ENCODE measurements at regions not wholly inside any gene's neighbourhood (a gene's known extent, or its start where the extent isn't known, plus 50 kb on each side); places are given as distances from the start of the nearest gene placed in this dataset.
"Not testable (repeated sequence)": the region's sequence is repeated elsewhere in the genome, so short reads cannot be mapped to it uniquely, and the experiment has no call there.

- DNase-seq (ENCODE audit: low read depth) = no peak
Observed at GRCh38 chr1:47594627-47595026, 156.8 kb downstream of the FOXD2 start.

DNA sequence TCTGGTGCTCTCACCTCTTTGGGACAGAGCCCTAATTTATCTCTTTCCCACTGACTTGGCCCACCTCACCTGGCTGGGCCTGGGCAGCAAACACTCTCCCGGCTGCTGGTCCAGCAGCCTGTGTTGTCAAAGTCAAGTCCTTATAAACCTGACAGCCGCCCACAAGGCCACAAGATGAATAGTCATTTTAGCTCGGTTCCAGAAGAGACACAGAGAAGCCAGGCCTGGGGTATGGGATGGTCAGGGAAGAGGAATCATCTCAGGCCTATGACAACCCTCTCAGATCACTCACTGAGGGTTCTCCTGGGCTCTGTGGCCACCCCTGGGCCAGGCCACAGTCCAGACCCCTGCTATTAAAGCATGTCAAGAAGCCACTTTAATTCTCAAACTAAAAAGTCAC lies 158.5 kb downstream of the FOXD2 start:
- no peak for DNase-seq (ENCODE audit: low read depth)

GRCh38 chr1:47598357-47598756 lies 160.5 kb downstream of the FOXD2 start:
- DNase-seq (ENCODE audit: low read depth) = no peak

- no peak for DNase-seq (ENCODE audit: low read depth)
Observed at GRCh38 chr1:47599777-47600176, 161.9 kb downstream of the FOXD2 start.

GRCh38 chr1:47602491-47602890 lies 164.6 kb downstream of the FOXD2 start:
- not testable (repeated sequence) for DNase-seq (ENCODE audit: low read depth)

GRCh38 chr1:47604869-47605268 lies 167.0 kb downstream of the FOXD2 start:
- DNase-seq (ENCODE audit: low read depth) = not testable (repeated sequence)

GRCh38 chr1:47608296-47608875 lies 170.5 kb downstream of the FOXD2 start:
- DNase-seq (ENCODE audit: low read depth) = no peak

DNA sequence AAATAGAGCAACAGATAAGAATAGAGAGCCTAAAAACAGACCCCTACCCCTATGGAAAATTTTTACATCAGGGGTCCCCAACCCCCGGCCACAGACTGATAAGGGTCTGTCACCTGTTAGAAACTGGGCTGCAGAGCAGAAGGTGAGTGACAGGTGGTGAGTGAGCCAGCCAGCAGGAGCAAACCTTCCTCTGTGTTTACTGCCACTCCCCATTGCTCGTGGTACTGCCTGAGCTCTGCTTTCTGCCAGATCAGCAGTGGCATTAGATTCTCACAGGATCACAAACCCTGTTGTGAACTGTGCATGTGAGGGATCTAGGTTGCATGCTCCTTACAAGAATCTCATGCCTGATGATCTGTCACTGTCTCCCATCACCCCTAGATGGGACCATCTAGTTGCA lies 174.1 kb downstream of the FOXD2 start:
- DNase-seq (ENCODE audit: low read depth) = no peak

GRCh38 chr1:47612819-47613218 lies 175.0 kb downstream of the FOXD2 start:
- DNase-seq (ENCODE audit: low read depth) = no peak

- no peak for DNase-seq (ENCODE audit: low read depth)
Observed at GRCh38 chr1:47616036-47616435, 178.2 kb downstream of the FOXD2 start.

DNA sequence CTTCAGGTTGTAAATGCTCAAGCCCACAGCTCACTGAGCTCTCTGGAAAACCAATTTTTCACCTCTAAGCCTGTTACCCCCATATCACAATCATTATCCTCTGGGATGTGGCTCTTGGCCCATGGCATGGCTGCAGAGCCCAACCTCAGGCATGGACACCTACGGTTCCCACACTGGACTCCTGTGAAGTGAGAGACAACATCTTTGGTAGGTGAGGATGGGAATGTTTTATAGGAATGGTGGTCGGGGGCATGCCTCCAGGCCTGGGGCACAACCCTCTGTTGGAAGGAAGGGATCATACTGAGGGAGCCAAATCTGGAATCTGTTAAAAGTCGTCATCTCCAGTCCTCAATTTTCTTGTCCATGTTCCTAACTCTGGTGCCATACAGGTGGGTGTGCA lies 179.1 kb downstream of the FOXD2 start:
- no peak for DNase-seq (ENCODE audit: low read depth)

- DNase-seq (ENCODE audit: low read depth) = no peak
Observed at GRCh38 chr1:47617381-47618221, 179.8 kb downstream of the FOXD2 start.

- DNase-seq (ENCODE audit: low read depth) = no peak
Observed at GRCh38 chr1:47618222-47618720, 180.4 kb downstream of the FOXD2 start.

DNA sequence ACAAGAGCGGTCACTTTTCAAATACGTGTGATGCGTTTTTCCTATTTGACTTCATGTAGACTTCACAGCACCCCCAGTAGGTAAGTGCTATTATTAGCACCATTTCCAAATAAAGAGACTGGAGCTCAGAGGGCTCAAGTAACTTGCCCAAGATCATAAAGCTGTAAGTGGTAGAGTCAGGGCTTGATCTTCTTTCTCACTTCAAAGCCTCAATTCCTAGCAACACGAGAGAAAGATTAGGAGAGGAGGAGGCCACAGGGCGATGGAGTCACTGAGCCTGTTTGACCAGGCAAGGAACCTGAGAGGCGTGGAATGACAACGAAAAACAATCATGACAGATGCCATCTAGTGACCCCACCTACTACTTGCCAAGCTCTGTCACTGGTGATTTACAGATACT lies 181.0 kb downstream of the FOXD2 start:
- DNase-seq (ENCODE audit: low read depth) = no peak

- DNase-seq (ENCODE audit: low read depth) = no peak
Observed at GRCh38 chr1:47621483-47621882, 183.6 kb downstream of the FOXD2 start.

GRCh38 chr1:47621977-47622376 lies 184.1 kb downstream of the FOXD2 start:
- DNase-seq (ENCODE audit: low read depth) = no peak

DNA sequence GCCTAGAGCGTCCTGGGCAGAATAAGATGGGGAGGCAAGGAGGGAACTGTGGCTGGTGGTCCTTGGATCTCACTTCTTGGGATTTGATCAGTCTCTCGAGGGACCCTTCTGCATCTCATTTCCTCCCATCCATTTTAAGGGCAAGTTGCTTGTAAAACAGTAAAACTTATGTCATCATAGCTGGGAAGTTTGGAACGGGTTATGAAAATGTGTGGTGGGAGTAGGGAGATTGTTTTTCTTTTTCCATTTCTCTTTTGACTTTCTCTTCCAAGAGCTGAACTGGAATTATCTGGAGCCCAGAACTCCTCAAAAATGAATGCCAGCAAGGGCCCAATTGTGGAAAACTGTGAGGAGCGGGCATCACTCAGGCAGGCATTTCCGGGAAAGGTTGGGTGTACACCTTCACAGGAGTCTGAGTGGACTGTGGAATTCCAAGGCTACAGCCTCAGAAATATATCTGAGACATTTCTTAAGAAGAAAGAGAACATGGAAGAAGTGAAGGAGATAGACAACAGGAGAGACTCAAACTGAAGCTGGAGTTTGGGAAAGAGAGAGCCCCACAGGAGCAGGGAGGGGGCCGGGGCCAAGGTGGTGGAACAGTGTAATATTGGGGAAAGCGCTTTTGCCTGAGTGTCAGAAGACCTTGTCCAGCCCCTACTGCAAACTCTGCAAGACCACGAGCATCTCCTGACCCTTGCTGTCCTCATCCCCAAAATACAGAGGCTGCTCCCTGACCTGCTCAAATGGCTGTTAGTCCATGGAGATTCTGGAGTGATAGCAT lies 185.1 kb downstream of the FOXD2 start:
- no peak for DNase-seq (ENCODE audit: low read depth)

GRCh38 chr1:47623557-47623940 lies 185.7 kb downstream of the FOXD2 start:
- DNase-seq (ENCODE audit: low read depth) = no peak

DNA sequence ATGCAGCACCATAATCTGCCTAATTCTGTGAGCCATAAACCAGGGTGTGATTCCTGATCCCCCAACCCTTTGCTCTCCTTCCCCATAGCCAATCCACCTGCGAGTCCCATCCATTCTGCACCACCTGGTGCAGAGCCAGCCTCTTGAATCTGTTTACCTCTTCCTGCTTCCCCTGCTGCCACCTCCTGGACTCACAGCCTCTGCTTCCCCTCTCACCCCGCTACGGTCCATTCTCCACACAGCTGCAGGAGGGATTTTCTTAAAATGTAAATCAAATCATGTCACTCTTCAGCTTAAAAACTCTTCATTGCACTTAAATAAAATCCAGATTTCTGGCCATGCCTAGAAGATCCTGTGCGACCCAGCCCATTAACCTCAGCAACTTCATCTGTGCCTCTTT lies 186.7 kb downstream of the FOXD2 start:
- DNase-seq (ENCODE audit: low read depth) = no peak

GRCh38 chr1:47627016-47627415 lies 189.2 kb downstream of the FOXD2 start:
- no peak for DNase-seq (ENCODE audit: low read depth)

GRCh38 chr1:47627471-47628370 lies 189.9 kb downstream of the FOXD2 start:
- DNase-seq (ENCODE audit: low read depth) = no peak

DNA sequence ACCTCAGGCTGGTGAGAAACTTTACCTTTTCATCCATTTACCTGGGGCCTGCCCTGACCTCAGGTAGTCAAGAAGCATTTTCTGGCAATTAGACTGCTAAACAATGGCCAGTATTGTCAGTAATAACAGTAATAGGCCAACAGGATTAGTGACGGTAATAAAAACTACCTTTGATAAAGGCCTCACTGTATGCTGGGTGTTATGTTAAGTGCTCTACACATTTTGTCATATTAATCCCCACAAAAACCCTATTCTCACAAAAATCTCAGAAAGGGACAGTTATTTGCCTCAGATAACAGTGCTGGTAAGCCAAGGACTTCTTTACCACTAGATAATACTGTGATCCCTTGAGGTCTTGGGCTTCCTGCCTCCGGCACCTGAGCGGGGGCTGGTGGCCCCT lies 191.4 kb downstream of the FOXD2 start:
- no peak for DNase-seq (ENCODE audit: low read depth)

Measured in activated gamma-delta T cell treated with anti-CD3 and anti-CD28 coated beads, Interleukin-2, amount 50 U/mL, for 16 hours (primary cell).